GM23248 (cell line): ENCODE measurements at regions not wholly inside any gene's neighbourhood (a gene's known extent, or its start where the extent isn't known, plus 50 kb on each side); places are given as distances from the start of the nearest gene placed in this dataset.

Experiments used
- DNase-seq: peaks from one replicate; pipeline ENCODE4 v3.0.0-alpha.2; 2015
- H2AFZ ChIP-seq: fragments of 200-600 bp; sonication (generic); 2 replicates; pipeline ENCODE4 v1.6.1; 2016; ENCODE audit warnings: antibody characterized with exemption
- H3F3A ChIP-seq: fragments of 200-600 bp; sonication (generic); 2 replicates; pipeline ENCODE4 v1.6.1; 2016; ENCODE audit warnings: mild to moderate bottlenecking, antibody characterized with exemption, mixed run types; ENCODE audit not compliant: insufficient read depth
- H3K27ac ChIP-seq: fragments of 200-600 bp; sonication (generic); 2 replicates; pipeline ENCODE4 v1.5.1; 2016; ENCODE audit warnings: mild to moderate bottlenecking
- H3K27me3 ChIP-seq: fragments of 200-600 bp; sonication (generic); replicated peaks from 2 replicates; pipeline ENCODE4 v1.6.1; 2016; ENCODE audit warnings: mild to moderate bottlenecking; ENCODE audit not compliant: insufficient read depth
- H3K36me3 ChIP-seq: fragments of 200-600 bp; sonication (generic); 2 replicates; pipeline ENCODE4 v1.6.1; 2016; ENCODE audit warnings: low read depth, mild to moderate bottlenecking
- H3K4me1 ChIP-seq: fragments of 200-600 bp; sonication (generic); 2 replicates; pipeline ENCODE4 v1.6.1; 2016; ENCODE audit warnings: mild to moderate bottlenecking; ENCODE audit not compliant: insufficient read depth
- H3K4me2 ChIP-seq: fragments of 200-600 bp; sonication (generic); one replicate; pipeline ENCODE4 v1.6.1; 2016; ENCODE audit warnings: mild to moderate bottlenecking; ENCODE audit not compliant: unreplicated experiment
- H3K4me3 ChIP-seq: fragments of 200-600 bp; sonication (generic); 2 replicates; pipeline ENCODE4 v1.5.1; 2016; ENCODE audit warnings: mild to moderate bottlenecking
- H3K79me2 ChIP-seq: fragments of 200-600 bp; sonication (generic); 2 replicates; pipeline ENCODE4 v1.6.1; 2016; ENCODE audit warnings: mild to moderate bottlenecking; ENCODE audit not compliant: insufficient read depth
- H3K9ac ChIP-seq: fragments of 200-600 bp; sonication (generic); 2 replicates; pipeline ENCODE4 v1.6.1; 2016; ENCODE audit warnings: mild to moderate bottlenecking
- H3K9me2 ChIP-seq: fragments of 200-600 bp; sonication (generic); 2 replicates; pipeline ENCODE4 v1.6.1; 2016; ENCODE audit warnings: mixed run types, mild to moderate bottlenecking, moderate library complexity; ENCODE audit not compliant: insufficient read depth
- H3K9me3 ChIP-seq: fragments of 200-600 bp; sonication (generic); one replicate; pipeline ENCODE4 v1.6.1; 2017; ENCODE audit warnings: low read depth
- H4K20me1 ChIP-seq: fragments of 200-600 bp; sonication (generic); 2 replicates; pipeline ENCODE4 v1.6.0; 2016; ENCODE audit not compliant: insufficient read depth
- EZH2 ChIP-seq: fragments of 200-600 bp; sonication (generic); IDR thresholded peaks from 2 replicates; pipeline ENCODE4 v1.6.1; 2018; ENCODE audit warnings: antibody characterized with exemption, mild to moderate bottlenecking; ENCODE audit not compliant: insufficient read depth, poor library complexity, severe bottlenecking
- EZH2phosphoT487 ChIP-seq: fragments of 200-600 bp; sonication (generic); IDR thresholded peaks from 2 replicates; pipeline ENCODE4 v1.6.1; 2018; ENCODE audit warnings: antibody characterized with exemption, moderate library complexity, mild to moderate bottlenecking, low read depth; ENCODE audit not compliant: insufficient read depth
- WGBS, 2 experiments: methylation state at CpG; one replicate each; pipeline ENCODE4 v1.1.6; 2015 to 2017; ENCODE audit warnings: low lambda C conversion rate in 2 of 2, low coverage in 1 of 2; ENCODE audit errors: missing lambda C conversion rate in 2 of 2; 5-methylcytosine and 5-hydroxymethylcytosine counted together
- in situ Hi-C: fragments of 300-500 bp; cut with MboI; formaldehyde crosslinking; loops from 2 replicates; pipeline ENCODE4 v1.15.0; 2020

- Histone ChIP-seq H3K4me1 (no peaks in the 10 kb centered on the region), H3K4me2 (no peak overlapping the region), H3K27me3 (no peaks in the 10 kb centered on the region), H3K9ac (no peak overlapping the region), H3K9me3 (no peaks in the 10 kb centered on the region), H2AFZ (no peak overlapping the region), H3K79me2 (no peaks in the 10 kb centered on the region), H4K20me1 (no peaks in the 10 kb centered on the region), H3K9me2 (no peaks in the 10 kb centered on the region), H3F3A (no peaks in the 10 kb centered on the region), H3K36me3 (no peaks in the 10 kb centered on the region), H3K4me3 (no peak overlapping the region), H3K27ac (no peak overlapping the region)
- WGBS, 2 experiments = 57 to 59% methylated on average over 4 of the region's 4 CpGs
- in situ Hi-C loops = no loop called here
- no peak for TF ChIP-seq EZH2phosphoT487
- TF ChIP-seq EZH2 = no peak
- no peak for DNase-seq
Observed at GRCh38 chr2:67674668-67675067, 277.5 kb downstream of the ETAA1 start.

GRCh38 chr2:67684991-67685390 lies 287.9 kb downstream of the ETAA1 start:
- no peak overlapping the region for H3K4me3 ChIP-seq
- H3K9me3 ChIP-seq = no peaks in the 10 kb centered on the region
- H3K79me2 ChIP-seq = no peaks in the 10 kb centered on the region
- in situ Hi-C loops = no loop called here
- no peaks in the 10 kb centered on the region for H3F3A ChIP-seq
- H3K27me3 ChIP-seq = no peaks in the 10 kb centered on the region; the same call in 1 of the 2 replicates
- no peak overlapping the region for H3K4me2 ChIP-seq
- H2AFZ ChIP-seq = no peak overlapping the region
- no peaks in the 10 kb centered on the region for H4K20me1 ChIP-seq
- no peak overlapping the region for H3K27ac ChIP-seq
- TF ChIP-seq EZH2 = no peak
- no peak for TF ChIP-seq EZH2phosphoT487
- no peaks in the 10 kb centered on the region for H3K36me3 ChIP-seq
- H3K4me1 ChIP-seq = peaks cover 4% of the 10 kb centered on the region; the same call in 1 of the 2 replicates
- WGBS, 2 experiments = 79% methylated on average over 2 of the region's 2 CpGs
- no peak overlapping the region for H3K9ac ChIP-seq
- DNase-seq = peak; percentile 4
- no peaks in the 10 kb centered on the region for H3K9me2 ChIP-seq

GRCh38 chr2:67686254-67686653 lies 289.1 kb downstream of the ETAA1 start:
- H4K20me1 ChIP-seq = no peaks in the 10 kb centered on the region
- H3K9me3 ChIP-seq = no peaks in the 10 kb centered on the region
- peaks cover 4% of the 10 kb centered on the region; the same call in 1 of the 2 replicates for H3K4me1 ChIP-seq
- H3K4me2 ChIP-seq = no peak overlapping the region
- WGBS, 2 experiments = 50 to 57% methylated on average over 3 of the region's 3 CpGs
- H2AFZ ChIP-seq = no peak overlapping the region
- H3K27me3 ChIP-seq = no peaks in the 10 kb centered on the region; the same call in 1 of the 2 replicates
- no peak overlapping the region for H3K9ac ChIP-seq
- no peaks in the 10 kb centered on the region for H3K9me2 ChIP-seq
- no peak overlapping the region for H3K4me3 ChIP-seq
- DNase-seq = no peak
- TF ChIP-seq EZH2 (no peak), EZH2phosphoT487 (no peak)
- H3K36me3 ChIP-seq = no peaks in the 10 kb centered on the region
- no peaks in the 10 kb centered on the region for H3K79me2 ChIP-seq
- H3K27ac ChIP-seq = no peak overlapping the region
- no peaks in the 10 kb centered on the region for H3F3A ChIP-seq
- in situ Hi-C loops = no loop called here

- Histone ChIP-seq H3K9me3 (no peaks in the 10 kb centered on the region), H3K79me2 (no peaks in the 10 kb centered on the region), H3K9me2 (no peaks in the 10 kb centered on the region), H3K9ac (no peak overlapping the region), H3K4me2 (no peak overlapping the region), H3K27ac (no peak overlapping the region), H3K4me1 (no peaks in the 10 kb centered on the region), H3K27me3 (no peaks in the 10 kb centered on the region; the same call in 1 of the 2 replicates), H2AFZ (no peak overlapping the region), H4K20me1 (no peaks in the 10 kb centered on the region), H3K4me3 (no peak overlapping the region), H3F3A (no peaks in the 10 kb centered on the region), H3K36me3 (no peaks in the 10 kb centered on the region)
- in situ Hi-C loops = no loop called here
- WGBS, 2 experiments = 51 to 54% methylated on average over 3 of the region's 3 CpGs
- TF ChIP-seq EZH2phosphoT487 = no peak
- TF ChIP-seq EZH2 = no peak
- DNase-seq = no peak
Observed at GRCh38 chr2:67689186-67689585, 292.1 kb downstream of the ETAA1 start.

GRCh38 chr2:67689651-67690050 lies 292.5 kb downstream of the ETAA1 start:
- Histone ChIP-seq H3K4me2 (no peak overlapping the region), H4K20me1 (no peaks in the 10 kb centered on the region), H3K27me3 (no peaks in the 10 kb centered on the region; the same call in 1 of the 2 replicates), H3K27ac (no peak overlapping the region), H2AFZ (no peak overlapping the region), H3K36me3 (no peaks in the 10 kb centered on the region), H3K9ac (no peak overlapping the region), H3K9me2 (no peaks in the 10 kb centered on the region), H3K4me1 (no peaks in the 10 kb centered on the region), H3K9me3 (no peaks in the 10 kb centered on the region), H3K4me3 (no peak overlapping the region), H3F3A (no peaks in the 10 kb centered on the region), H3K79me2 (no peaks in the 10 kb centered on the region)
- WGBS, 2 experiments = 69 to 78% methylated on average over 1 of the region's 1 CpG
- in situ Hi-C loops = no loop called here
- no peak for DNase-seq
- TF ChIP-seq EZH2phosphoT487 (no peak), EZH2 (no peak)
